Epithelial cell of esophagus (primary cell): ENCODE measurements at regions not wholly inside any gene's neighbourhood (a gene's known extent, or its start where the extent isn't known, plus 50 kb on each side); places are given as distances from the start of the nearest gene placed in this dataset.

Experiments
- DNase-seq: peaks from one replicate; pipeline ENCODE4 v3.0.0; 2010; ENCODE audit warnings: low read depth
- H3K4me3 ChIP-seq: 2 replicates; pipeline ENCODE4 v1.5.1; 2011; ENCODE audit warnings: mild to moderate bottlenecking, low read length, control low read depth
- CTCF ChIP-seq: IDR thresholded peaks from 2 replicates; pipeline ENCODE4 v1.5.1; 2011; ENCODE audit warnings: low read depth, mild to moderate bottlenecking, low read length, control low read depth, inconsistent platforms; ENCODE audit not compliant: insufficient read depth; ENCODE audit errors: missing control alignments

DNA sequence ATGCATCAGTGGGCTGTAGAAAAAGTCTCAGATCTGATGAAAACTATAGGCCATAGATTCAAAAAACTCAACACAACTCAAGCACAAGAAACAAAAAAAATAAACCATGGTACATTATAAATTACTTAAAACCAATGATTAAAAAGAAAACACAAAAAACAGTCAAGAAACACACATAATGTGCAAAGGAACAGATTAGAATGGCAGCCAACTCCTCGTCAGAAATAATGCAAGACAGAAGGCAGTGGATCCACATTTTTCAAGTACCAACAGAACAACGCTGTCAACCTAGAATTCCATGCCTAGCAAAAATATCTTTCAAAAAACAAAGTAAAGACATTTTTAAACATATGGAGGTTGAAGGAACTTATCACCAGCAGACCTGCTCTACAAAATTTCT lies 69.7 kb downstream of the PSMB1 start:
- no peak overlapping the region for H3K4me3 ChIP-seq
- no peak for TF ChIP-seq CTCF
- DNase-seq, result no peak

DNA sequence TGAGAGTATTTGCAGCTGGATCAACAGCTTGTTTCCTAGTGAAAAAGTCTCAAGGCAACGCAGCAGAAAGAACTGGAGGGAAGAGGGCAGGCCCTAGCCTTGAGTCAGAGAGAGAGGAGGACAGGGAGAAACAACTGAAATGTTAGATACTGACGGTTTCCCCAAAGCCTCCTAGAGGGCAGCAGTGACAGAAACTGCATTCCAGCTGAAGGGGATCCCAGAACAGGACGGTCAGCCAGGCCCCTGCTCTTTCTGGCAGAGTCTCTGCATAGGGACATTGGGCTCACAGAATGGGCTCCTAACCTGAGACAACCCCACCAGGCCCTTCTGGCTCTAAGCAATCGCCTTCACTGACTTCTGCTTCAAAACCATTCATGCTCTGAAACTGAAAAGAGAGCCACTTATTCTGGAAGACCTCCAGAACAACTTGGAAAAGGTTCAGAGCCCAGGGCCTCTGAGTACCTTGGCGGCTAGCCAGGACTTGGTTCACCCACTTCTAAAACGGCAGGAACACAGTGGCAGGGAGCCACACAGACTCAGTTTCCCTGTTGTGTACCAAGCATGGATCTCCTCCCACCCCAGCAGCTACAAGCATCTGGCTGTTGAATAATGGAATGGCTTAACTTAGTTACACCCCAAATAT lies 72.9 kb downstream of the PSMB1 start:
- peak; percentile 18 for TF ChIP-seq CTCF
- peak; percentile 6 for DNase-seq
- H3K4me3 ChIP-seq, result no peak overlapping the region

- H3K4me3 ChIP-seq, result no peak overlapping the region
- no peak for TF ChIP-seq CTCF
- DNase-seq, result no peak
These were observed 76.7 kb downstream of the PSMB1 start for GRCh38 chr6:170476360-170476759.

DNA sequence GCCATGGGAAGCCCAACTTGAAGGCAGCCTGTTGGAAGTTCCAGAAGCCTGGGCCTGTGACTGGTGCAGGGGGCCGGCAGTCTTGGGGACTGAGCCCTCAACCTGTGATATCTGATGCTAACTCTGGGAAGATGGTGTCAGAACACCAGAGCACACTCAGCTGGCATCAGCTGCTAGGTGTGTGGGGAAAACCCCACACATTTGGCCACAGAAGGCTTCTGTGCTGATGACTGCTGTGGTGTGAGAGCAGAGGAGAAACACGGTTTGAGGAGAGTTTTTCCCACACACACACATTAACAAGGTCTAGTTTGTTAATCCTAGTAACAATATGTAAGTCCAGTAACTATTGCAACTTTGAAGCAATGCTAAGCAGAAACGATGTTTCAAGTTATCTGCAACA lies 78.0 kb downstream of the PSMB1 start:
- H3K4me3 ChIP-seq, result no peak overlapping the region
- DNase-seq, result no peak
- no peak for TF ChIP-seq CTCF

DNA sequence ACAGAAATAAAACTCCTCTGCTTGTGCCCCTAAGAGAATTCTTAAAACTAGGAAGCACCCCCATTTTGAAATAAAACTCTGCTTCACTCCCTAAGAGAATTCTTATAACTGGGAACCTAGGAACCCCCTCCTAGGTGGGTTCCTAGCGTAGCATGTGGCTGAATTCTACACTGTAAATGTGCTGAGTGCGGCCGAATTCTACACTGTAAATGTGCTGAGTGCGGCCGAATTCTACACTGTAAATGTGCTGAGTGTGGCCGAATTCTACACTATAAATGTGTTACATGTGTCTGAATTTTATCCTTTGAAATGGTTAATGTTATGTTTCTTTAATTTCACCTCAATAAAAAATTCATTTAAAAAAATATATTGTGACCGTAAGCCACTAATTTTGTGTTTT lies 79.3 kb downstream of the PSMB1 start:
- DNase-seq, result no peak
- no peak for TF ChIP-seq CTCF
- no peak overlapping the region for H3K4me3 ChIP-seq

DNA sequence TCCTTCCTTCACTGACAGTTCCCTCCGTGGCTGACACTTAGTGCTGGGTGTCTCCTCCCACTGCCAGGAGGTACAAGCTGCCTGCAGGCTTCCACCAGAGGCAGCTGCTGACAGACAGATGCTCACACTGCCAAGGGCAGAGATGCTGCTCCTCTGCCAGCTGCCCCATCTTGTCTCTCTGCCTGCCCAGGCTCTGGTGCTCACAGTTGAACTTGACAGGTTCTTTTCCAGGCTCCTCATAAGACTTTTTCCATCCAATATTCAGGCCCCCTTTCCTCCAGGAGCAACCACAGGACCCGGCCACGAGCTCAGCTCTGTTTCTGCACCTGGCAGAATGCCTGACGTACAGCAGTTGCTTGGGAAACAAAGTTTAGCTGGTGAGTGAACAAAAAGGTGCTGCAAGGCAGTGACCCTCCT lies 79.8 kb downstream of the PSMB1 start:
- H3K4me3 ChIP-seq, result no peak overlapping the region
- DNase-seq, result no peak
- no peak for TF ChIP-seq CTCF

DNA sequence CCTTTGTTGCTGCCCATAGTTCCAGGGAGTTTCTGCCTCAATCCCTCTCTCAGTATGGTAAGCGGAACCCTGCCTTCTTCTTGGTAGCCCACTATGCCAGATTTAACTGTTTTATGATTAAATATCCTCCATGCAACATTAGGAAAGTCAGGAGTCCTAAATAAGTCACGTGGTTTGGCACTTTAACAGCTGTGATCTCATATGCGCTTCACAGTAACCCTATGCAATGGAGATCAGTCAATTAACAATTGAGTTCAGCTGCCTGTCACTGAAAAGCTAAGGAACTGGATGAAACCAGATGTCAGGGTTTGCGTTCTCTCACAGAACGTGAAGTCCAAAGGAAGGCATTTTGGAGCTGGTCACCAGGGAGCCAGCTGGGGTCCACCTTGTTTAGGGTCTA lies 81.6 kb downstream of the PSMB1 start:
- no peak overlapping the region for H3K4me3 ChIP-seq
- no peak for DNase-seq
- no peak for TF ChIP-seq CTCF
